K562 (cell line): ENCODE measurements at regions not wholly inside any gene's neighbourhood (a gene's known extent, or its start where the extent isn't known, plus 50 kb on each side); places are given as distances from the start of the nearest gene placed in this dataset.

ENCODE experiments used
- ATAC-seq: fragments of 200-7000 bp; cut with Tn5 transposase; 3 replicates; pipeline ENCODE4 v1.9.1; 2020; ENCODE audit warnings: moderate library complexity
- BruUV-seq: library from RNA; stranded (reverse); fragments of 400-500 nt; replicated peaks from 2 replicates; lab custom pipeline; 2021; lab: Mats Ljungman, UMichigan
- CTCF ChIA-PET: fragments of 300-600 bp; formaldehyde crosslinking; extraction: SDS; loops from one replicate; lab custom pipeline; 2021; ENCODE audit warnings: low intra/inter-chr PET ratio; lab: Yijun Ruan, JAX
- POLR2A ChIA-PET: fragments of 300-600, 350-650 bp; sonication (Branson Sonifier 250); formaldehyde crosslinking; extraction: SDS; loops from one replicate; lab custom pipeline; 2021; ENCODE audit warnings: antibody characterized with exemption, inconsistent platforms; lab: Yijun Ruan, JAX
- DNase-seq, 4 experiments: peaks; one replicate each; pipeline versions ENCODE4 v3.0.0 to v3.0.0-alpha.2; 2011 to 2018; ENCODE audit warnings: low spot score in 3 of 4, mixed read lengths in 3 of 4; ENCODE audit errors: extremely low read depth in 1 of 4
- FAIRE-seq: peaks from 2 replicates; lab custom pipeline; 2011; peaks lifted over from hg19 to GRCh38; lab: Jason Lieb, UNC
- H2AFZ ChIP-seq: 2 replicates; pipeline ENCODE4 v1.6.0; 2011; ENCODE audit warnings: low read depth, low read length, control low read depth, inconsistent platforms
- H3K27ac ChIP-seq: fragments of 200-600 bp; 3 replicates; pipeline ENCODE4 v1.8.0; 2011; ENCODE audit warnings: low read depth, mild to moderate bottlenecking, control low read depth, inconsistent platforms, low read length, moderate library complexity, mixed read lengths; ENCODE audit errors: extremely low read depth
- H3K27me3 ChIP-seq, 2 experiments: fragments of 300-600 bp in 1 of 2; 2 replicates in 1 of 2; 3 replicates in 1 of 2; pipeline versions ENCODE4 v1.6.0 to v1.8.0; 2011; ENCODE audit warnings: inconsistent platforms in 2 of 2, low read length in 2 of 2, mild to moderate bottlenecking in 1 of 2, mixed read lengths in 1 of 2, moderate library complexity in 1 of 2; ENCODE audit not compliant: control insufficient read depth in 2 of 2, insufficient read depth in 2 of 2
- H3K36me3 ChIP-seq: fragments of 300-600 bp; 3 replicates; pipeline ENCODE4 v1.8.0; 2011; ENCODE audit warnings: mild to moderate bottlenecking, low read length, inconsistent platforms; ENCODE audit not compliant: control insufficient read depth, insufficient read depth
- H3K4me1 ChIP-seq, 2 experiments: fragments of 200-600 bp in 1 of 2; replicated peaks in 1 of 2; 2 replicates in 1 of 2; 3 replicates in 1 of 2; pipeline versions ENCODE4 v1.5.1 to v1.8.0; 2011; ENCODE audit warnings: inconsistent platforms in 2 of 2, low read length in 2 of 2, mild to moderate bottlenecking in 1 of 2, mixed read lengths in 1 of 2, moderate library complexity in 1 of 2; ENCODE audit not compliant: control insufficient read depth in 2 of 2, insufficient read depth in 2 of 2
- H3K4me2 ChIP-seq: 2 replicates; pipeline ENCODE4 v1.6.1; 2011; ENCODE audit warnings: low read length, control low read depth, inconsistent platforms, mixed read lengths; ENCODE audit not compliant: insufficient read depth
- H3K4me3 ChIP-seq: fragments of 200-600 bp; sonication (generic), shearing (Covaris generic); 2 replicates; pipeline ENCODE4 v1.5.1; 2016; ENCODE audit warnings: control low read depth, inconsistent platforms
- H3K79me2 ChIP-seq: fragments of 200-600 bp; 3 replicates; pipeline ENCODE4 v1.8.0; 2011; ENCODE audit warnings: low read length, inconsistent platforms; ENCODE audit not compliant: control insufficient read depth, insufficient read depth
- H3K9ac ChIP-seq, 2 experiments: 2 replicates each; pipeline versions ENCODE4 v1.6.0 to v1.6.1; 2011; ENCODE audit warnings: low read depth in 2 of 2, low read length in 2 of 2, control low read depth in 1 of 2, inconsistent platforms in 1 of 2, mild to moderate bottlenecking in 1 of 2, mixed read lengths in 1 of 2; ENCODE audit not compliant: insufficient read depth in 1 of 2
- H3K9me1 ChIP-seq: one replicate; pipeline ENCODE4 v1.6.0; 2011; ENCODE audit warnings: inconsistent platforms, mild to moderate bottlenecking, low read length, moderate library complexity; ENCODE audit not compliant: control insufficient read depth, insufficient read depth
- H3K9me3 ChIP-seq: replicated peaks from 2 replicates; pipeline ENCODE4 v1.5.1; 2011; ENCODE audit warnings: low read depth, low read length, inconsistent platforms; ENCODE audit not compliant: control insufficient read depth, insufficient read depth
- H4K20me1 ChIP-seq: replicated peaks from 2 replicates; pipeline ENCODE4 v1.6.1; 2011; ENCODE audit warnings: low read length, inconsistent platforms, mixed read lengths; ENCODE audit not compliant: control insufficient read depth, insufficient read depth
- FOXJ2 ChIP-seq: fragments of 200-800 bp; sonication (Bioruptor generic); IDR thresholded peaks from 2 replicates; pipeline ENCODE4 v1.6.1; 2016; ENCODE audit warnings: missing genetic modification characterization, missing compliant biosample characterization
- GATAD2B ChIP-seq: fragments of 450-650 bp; IDR thresholded peaks from 2 replicates; pipeline ENCODE4 v1.6.1; 2017; ENCODE audit warnings: mild to moderate bottlenecking, borderline replicate concordance
- LCOR ChIP-seq: sonication (generic); formaldehyde crosslinking; IDR thresholded peaks from 2 replicates; pipeline ENCODE4 v1.8.0; 2022; ENCODE audit warnings: mild to moderate bottlenecking, missing genetic modification reagents
- RFX1 ChIP-seq: fragments of 450-650 bp; IDR thresholded peaks from 2 replicates; pipeline ENCODE4 v1.6.1; 2016; ENCODE audit warnings: mild to moderate bottlenecking, moderate library complexity
- SPI1 ChIP-seq: IDR thresholded peaks from 2 replicates; pipeline ENCODE4 v1.6.1; 2011; ENCODE audit warnings: low read depth, low read length, control low read depth, borderline replicate concordance
- TFE3 ChIP-seq: fragments of 450-650 bp; formaldehyde crosslinking; IDR thresholded peaks from 2 replicates; pipeline ENCODE4 v1.4.0; 2020; ENCODE audit warnings: mild to moderate bottlenecking, mixed read lengths
- U2AF2 ChIP-seq: fragments of 200-400 bp; formaldehyde crosslinking; optimal IDR thresholded peaks from 2 replicates; pipeline ENCODE3; 2017; ENCODE audit warnings: low read depth, mild to moderate bottlenecking, low read length
- ZBTB8A ChIP-seq: fragments of 450-650 bp; IDR thresholded peaks from 2 replicates; pipeline ENCODE4 v1.6.1; 2018; ENCODE audit warnings: mild to moderate bottlenecking, moderate library complexity; ENCODE audit not compliant: partially characterized antibody
- ZNF253 ChIP-seq: fragments of 250-450 bp; sonication (Bioruptor Pico); conservative IDR thresholded peaks from 2 replicates; pipeline ENCODE4 v1.6.1; 2021; ENCODE audit warnings: mild to moderate bottlenecking
- ZNF639 ChIP-seq, 2 experiments: fragments of 200-800 bp in 1 of 2; sonication (Bioruptor generic) in 1 of 2; sonication (generic) in 1 of 2; formaldehyde crosslinking in 1 of 2; IDR thresholded peaks in 1 of 2; conservative IDR thresholded peaks in 1 of 2; 2 replicates each; pipeline versions ENCODE4 v1.5.0 to v1.6.1; 2016 to 2020; ENCODE audit warnings: missing compliant biosample characterization in 1 of 2, missing genetic modification characterization in 1 of 2, missing genetic modification reagents in 1 of 2
- WGBS: fragments of 100-300 bp; shearing (Covaris generic); methylation state at CpG from one replicate; pipeline ENCODE4 v1.1.6; 2016; ENCODE audit warnings: low coverage, mixed read lengths; ENCODE audit not compliant: insufficient coverage; ENCODE audit errors: missing lambda C conversion rate; 5-methylcytosine and 5-hydroxymethylcytosine counted together
- in situ Hi-C: fragments of 300-500 bp; cut with MboI; formaldehyde crosslinking; loops from 4 replicates; pipeline ENCODE4 v1.15.0; 2018; ENCODE audit warnings: inconsistent platforms, mixed read lengths
- intact Hi-C: fragments of 100-400 bp; cut with micrococcal nuclease; formaldehyde crosslinking; loops from 2 replicates; pipeline ENCODE4 v1.14.2; 2022

- TF ChIP-seq RFX1 (no peak), LCOR (no peak), GATAD2B (no peak), SPI1 (0 out of 2 replicates have a peak, but pooled peaks have one; percentile 15), ZNF253 (CRISPR knock-in tag) (no peak)
- BruUV-seq: no TSS peak
- WGBS: 2% methylated on average over 5 of the region's 5 CpGs
- in situ Hi-C loops (no loop called here), intact Hi-C loops (no loop called here)
- Histone ChIP-seq H3K27me3 (peaks cover 2 to 27% of the 10 kb centered on the region in 2 experiments; a peak in 4 of 5 replicates), H3K27ac (no peak overlapping the region), H3K4me2 (no peak overlapping the region), H3K4me3 (no peak overlapping the region), H4K20me1 (no peaks in the 10 kb centered on the region; the same call in 1 of the 2 replicates), H3K9me1 (peaks cover 3% of the 10 kb centered on the region), H3K9me3 (no peaks in the 10 kb centered on the region), H3K79me2 (no peaks in the 10 kb centered on the region), H3K4me1 (no peaks in the 10 kb centered on the region), H3K9ac (no peak overlapping the region), H2AFZ (no peak overlapping the region), H3K36me3 (no peaks in the 10 kb centered on the region)
- POLR2A ChIA-PET: interaction anchor here (1.2 kb wide), 1 partner anchor 12 kb away, joined by 3 read pairs; no protein-coding TSS in a partner anchor
- CTCF ChIA-PET: no interaction called here
- DNase-seq: no peak
- FAIRE-seq: no peak
- no peak for ATAC-seq
Measured at GRCh38 chr7:25586513-25586912, 358.2 kb upstream of the NPVF start.

- no TSS peak for BruUV-seq
- H3K4me2 ChIP-seq: no peak overlapping the region
- no peaks in the 10 kb centered on the region for H3K9me1 ChIP-seq
- ChIA-PET CTCF (no interaction called here), POLR2A (interaction anchor here (0.7 kb wide), 2 partner anchors 15 to 200 kb away, joined by 3 to 4 read pairs; no protein-coding TSS in a partner anchor)
- H4K20me1 ChIP-seq: no peaks in the 10 kb centered on the region; the same call in 1 of the 2 replicates
- no peaks in the 10 kb centered on the region for H3K9me3 ChIP-seq
- no peak overlapping the region for H3K4me3 ChIP-seq
- DNase-seq (no peak), ATAC-seq (no peak), FAIRE-seq (no peak)
- in situ Hi-C loops: no loop called here
- intact Hi-C loops: no loop called here
- no peaks in the 10 kb centered on the region for H3K79me2 ChIP-seq
- no peak overlapping the region for H3K27ac ChIP-seq
- no peaks in the 10 kb centered on the region; a peak in 1 of 5 replicates for H3K4me1 ChIP-seq
- peaks cover 6 to 15% of the 10 kb centered on the region in 2 experiments; a peak in 3 of 5 replicates for H3K27me3 ChIP-seq
- no peak overlapping the region for H2AFZ ChIP-seq
- no peaks in the 10 kb centered on the region for H3K36me3 ChIP-seq
- 0% methylated on average over 3 of the region's 3 CpGs for WGBS
- no peak overlapping the region for H3K9ac ChIP-seq
- TF ChIP-seq ZNF639 (CRISPR knock-in tag; conservative IDR thresholded peaks at IDR 0.05 in 1 of 2, IDR thresholded peaks at IDR 0.05 in 1 of 2): no peak
- no peak for TF ChIP-seq ZBTB8A
- no peak for TF ChIP-seq U2AF2
- 0 out of 2 replicates have a peak, but pooled peaks have one; percentile 52 for TF ChIP-seq FOXJ2
- 0 out of 2 replicates have a peak, but pooled peaks have one; percentile 4 for TF ChIP-seq TFE3 (CRISPR knock-in tag)
Measured at GRCh38 chr7:25594122-25594521, 365.8 kb upstream of the NPVF start.
